Right ventricle myocardium superior (tissue), 1 donor: ENCODE measurements at regions not wholly inside any gene's neighbourhood (a gene's known extent, or its start where the extent isn't known, plus 50 kb on each side); places are given as distances from the start of the nearest gene placed in this dataset.
A peak's percentile ranks its signal among the peaks of the same experiment; 100 is the strongest.

Experiments used
- ATAC-seq: fragments of 200-7000 bp; cut with Tn5 transposase; one replicate; pipeline ENCODE4 v1.9.1; 2020; ENCODE audit warnings: mild to moderate bottlenecking; ENCODE audit not compliant: poor library complexity
- DNase-seq: peaks from one replicate; pipeline ENCODE4 v3.0.0-alpha.2; 2020
- intact Hi-C: fragments of 100-400 bp; cut with DNase I; formaldehyde crosslinking; loops from one replicate; pipeline ENCODE4 v1.11.2; 2022
- donor health status: DM: no; HTN: yes; CAD: no; lungs with severe emphysema.

GRCh38 chr6:21829126-21829525, 235.6 kb downstream of the SOX4 start:
- DNase-seq (no peak), ATAC-seq (no peak)
- intact Hi-C loops = no loop called here

GRCh38 chr6:21831521-21832291, 238.2 kb downstream of the SOX4 start:
- ATAC-seq (no peak), DNase-seq (no peak)
- intact Hi-C loops = no loop called here

- no peak for ATAC-seq
- intact Hi-C loops = no loop called here
- no peak for DNase-seq
Measured at GRCh38 chr6:21836277-21836676, 242.7 kb downstream of the SOX4 start.

GRCh38 chr6:21836772-21837425, 243.3 kb downstream of the SOX4 start:
- DNase-seq (no peak), ATAC-seq (no peak)
- intact Hi-C loops = no loop called here

GRCh38 chr6:21840428-21840827, 246.9 kb downstream of the SOX4 start:
- ATAC-seq (no peak), DNase-seq (no peak)
- intact Hi-C loops = no loop called here

GRCh38 chr6:21842875-21843645, 249.5 kb downstream of the SOX4 start:
- ATAC-seq (peak; percentile 31), DNase-seq (no peak)
- intact Hi-C loops = no loop called here

- DNase-seq (no peak), ATAC-seq (no peak)
- intact Hi-C loops = no loop called here
Measured at GRCh38 chr6:21844120-21844917, 250.8 kb downstream of the SOX4 start.

- intact Hi-C loops = no loop called here
- ATAC-seq (peak; percentile 68), DNase-seq (no peak)
Measured at GRCh38 chr6:21845018-21845417, 251.5 kb downstream of the SOX4 start.

GRCh38 chr6:21845439-21846140, 252.0 kb downstream of the SOX4 start:
- DNase-seq (no peak), ATAC-seq (no peak)
- intact Hi-C loops = no loop called here

- ATAC-seq (peak; percentile 26), DNase-seq (no peak)
- intact Hi-C loops = no loop called here
Measured at GRCh38 chr6:21846541-21847451, 253.2 kb downstream of the SOX4 start.

GRCh38 chr6:21847711-21848480, 254.3 kb downstream of the SOX4 start:
- DNase-seq (no peak), ATAC-seq (no peak)
- intact Hi-C loops = no loop called here

- intact Hi-C loops = no loop called here
- no peak for ATAC-seq
Measured at GRCh38 chr6:21850691-21851090, 257.1 kb downstream of the SOX4 start.

GRCh38 chr6:21855811-21856455, 262.4 kb downstream of the SOX4 start:
- no peak for DNase-seq
- intact Hi-C loops = no loop called here
- ATAC-seq = peak; percentile 51

More at GRCh38 chr6:21850691-21851090, 257.1 kb downstream of the SOX4 start:
- no peak for DNase-seq

- intact Hi-C loops = no loop called here
- no peak for ATAC-seq
Measured at GRCh38 chr6:21856456-21856825, 262.9 kb downstream of the SOX4 start.

GRCh38 chr6:21856844-21857243, 263.3 kb downstream of the SOX4 start:
- no peak for ATAC-seq
- intact Hi-C loops = no loop called here

More at GRCh38 chr6:21856456-21856825, 262.9 kb downstream of the SOX4 start:
- no peak for DNase-seq

GRCh38 chr6:21858076-21858475, 264.5 kb downstream of the SOX4 start:
- ATAC-seq (no peak), DNase-seq (no peak)
- intact Hi-C loops = no loop called here

More at GRCh38 chr6:21856844-21857243, 263.3 kb downstream of the SOX4 start:
- DNase-seq = no peak
